K562 (cell line): ENCODE measurements at regions not wholly inside any gene's neighbourhood (a gene's known extent, or its start where the extent isn't known, plus 50 kb on each side); places are given as distances from the start of the nearest gene placed in this dataset.

Experiments used
- ATAC-seq: fragments of 200-7000 bp; cut with Tn5 transposase; 3 replicates; pipeline ENCODE4 v1.9.1; 2020; ENCODE audit warnings: moderate library complexity
- BruUV-seq: library from RNA; stranded (reverse); fragments of 400-500 nt; replicated peaks from 2 replicates; lab custom pipeline; 2021; lab: Mats Ljungman, UMichigan
- CTCF ChIA-PET: fragments of 300-600 bp; formaldehyde crosslinking; extraction: SDS; loops from one replicate; lab custom pipeline; 2021; ENCODE audit warnings: low intra/inter-chr PET ratio; lab: Yijun Ruan, JAX
- POLR2A ChIA-PET: fragments of 300-600, 350-650 bp; sonication (Branson Sonifier 250); formaldehyde crosslinking; extraction: SDS; loops from one replicate; lab custom pipeline; 2021; ENCODE audit warnings: antibody characterized with exemption, inconsistent platforms; lab: Yijun Ruan, JAX
- DNase-seq, 4 experiments: peaks; one replicate each; pipeline versions ENCODE4 v3.0.0 to v3.0.0-alpha.2; 2011 to 2018; ENCODE audit warnings: low spot score in 3 of 4, mixed read lengths in 3 of 4; ENCODE audit errors: extremely low read depth in 1 of 4
- FAIRE-seq: peaks from 2 replicates; lab custom pipeline; 2011; peaks lifted over from hg19 to GRCh38; lab: Jason Lieb, UNC
- H2AFZ ChIP-seq: 2 replicates; pipeline ENCODE4 v1.6.0; 2011; ENCODE audit warnings: low read depth, low read length, control low read depth, inconsistent platforms
- H3K27ac ChIP-seq: fragments of 200-600 bp; 3 replicates; pipeline ENCODE4 v1.8.0; 2011; ENCODE audit warnings: low read depth, mild to moderate bottlenecking, control low read depth, inconsistent platforms, low read length, moderate library complexity, mixed read lengths; ENCODE audit errors: extremely low read depth
- H3K27me3 ChIP-seq, 2 experiments: fragments of 300-600 bp in 1 of 2; 2 replicates in 1 of 2; 3 replicates in 1 of 2; pipeline versions ENCODE4 v1.6.0 to v1.8.0; 2011; ENCODE audit warnings: inconsistent platforms in 2 of 2, low read length in 2 of 2, mild to moderate bottlenecking in 1 of 2, mixed read lengths in 1 of 2, moderate library complexity in 1 of 2; ENCODE audit not compliant: control insufficient read depth in 2 of 2, insufficient read depth in 2 of 2
- H3K36me3 ChIP-seq: fragments of 300-600 bp; 3 replicates; pipeline ENCODE4 v1.8.0; 2011; ENCODE audit warnings: mild to moderate bottlenecking, low read length, inconsistent platforms; ENCODE audit not compliant: control insufficient read depth, insufficient read depth
- H3K4me1 ChIP-seq, 2 experiments: fragments of 200-600 bp in 1 of 2; replicated peaks in 1 of 2; 2 replicates in 1 of 2; 3 replicates in 1 of 2; pipeline versions ENCODE4 v1.5.1 to v1.8.0; 2011; ENCODE audit warnings: inconsistent platforms in 2 of 2, low read length in 2 of 2, mild to moderate bottlenecking in 1 of 2, mixed read lengths in 1 of 2, moderate library complexity in 1 of 2; ENCODE audit not compliant: control insufficient read depth in 2 of 2, insufficient read depth in 2 of 2
- H3K4me2 ChIP-seq: 2 replicates; pipeline ENCODE4 v1.6.1; 2011; ENCODE audit warnings: low read length, control low read depth, inconsistent platforms, mixed read lengths; ENCODE audit not compliant: insufficient read depth
- H3K4me3 ChIP-seq: fragments of 200-600 bp; sonication (generic), shearing (Covaris generic); 2 replicates; pipeline ENCODE4 v1.5.1; 2016; ENCODE audit warnings: control low read depth, inconsistent platforms
- H3K79me2 ChIP-seq: fragments of 200-600 bp; 3 replicates; pipeline ENCODE4 v1.8.0; 2011; ENCODE audit warnings: low read length, inconsistent platforms; ENCODE audit not compliant: control insufficient read depth, insufficient read depth
- H3K9ac ChIP-seq, 2 experiments: 2 replicates each; pipeline versions ENCODE4 v1.6.0 to v1.6.1; 2011; ENCODE audit warnings: low read depth in 2 of 2, low read length in 2 of 2, control low read depth in 1 of 2, inconsistent platforms in 1 of 2, mild to moderate bottlenecking in 1 of 2, mixed read lengths in 1 of 2; ENCODE audit not compliant: insufficient read depth in 1 of 2
- H3K9me1 ChIP-seq: one replicate; pipeline ENCODE4 v1.6.0; 2011; ENCODE audit warnings: inconsistent platforms, mild to moderate bottlenecking, low read length, moderate library complexity; ENCODE audit not compliant: control insufficient read depth, insufficient read depth
- H3K9me3 ChIP-seq: replicated peaks from 2 replicates; pipeline ENCODE4 v1.5.1; 2011; ENCODE audit warnings: low read depth, low read length, inconsistent platforms; ENCODE audit not compliant: control insufficient read depth, insufficient read depth
- H4K20me1 ChIP-seq: replicated peaks from 2 replicates; pipeline ENCODE4 v1.6.1; 2011; ENCODE audit warnings: low read length, inconsistent platforms, mixed read lengths; ENCODE audit not compliant: control insufficient read depth, insufficient read depth
- CREB5 ChIP-seq: fragments of 250-450 bp; sonication (Bioruptor Pico); IDR thresholded peaks from 2 replicates; pipeline ENCODE4 v1.5.0; 2020; ENCODE audit warnings: mild to moderate bottlenecking
- DLX4 ChIP-seq: fragments of 250-450 bp; sonication (Bioruptor Pico); IDR thresholded peaks from 2 replicates; pipeline ENCODE4 v1.6.1; 2021; ENCODE audit warnings: mild to moderate bottlenecking
- FOXK2 ChIP-seq, 2 experiments: fragments of 450-650 bp; IDR thresholded peaks in 1 of 2; conservative IDR thresholded peaks in 1 of 2; 2 replicates each; pipeline ENCODE4 v1.6.1; 2016; ENCODE audit warnings: low read depth in 2 of 2, mild to moderate bottlenecking in 1 of 2
- HDAC1 ChIP-seq, 2 experiments: fragments of 450-650 bp; IDR thresholded peaks; 2 replicates each; pipeline ENCODE4 v1.6.1; 2016 to 2017; ENCODE audit warnings: inconsistent platforms in 1 of 2, mild to moderate bottlenecking in 1 of 2, moderate library complexity in 1 of 2
- HNRNPL ChIP-seq: fragments of 200-400 bp; formaldehyde crosslinking; IDR thresholded peaks from 2 replicates; pipeline ENCODE4 v1.6.1; 2017; ENCODE audit warnings: low read depth, mild to moderate bottlenecking, low read length
- IRF9 ChIP-seq: fragments of 450-650 bp; IDR thresholded peaks from 2 replicates; pipeline ENCODE4 v1.6.1; 2016; ENCODE audit warnings: missing biosample characterization, missing genetic modification characterization
- NELFE ChIP-seq: IDR thresholded peaks from 2 replicates; pipeline ENCODE4 v1.6.1; 2011; ENCODE audit warnings: mild to moderate bottlenecking; ENCODE audit not compliant: insufficient read depth, insufficient read length
- PRMT5 ChIP-seq: sonication (generic); formaldehyde crosslinking; IDR thresholded peaks from 2 replicates; pipeline ENCODE4 v1.5.0; 2020; ENCODE audit warnings: missing genetic modification reagents
- PTBP1 ChIP-seq: fragments of 200-400 bp; formaldehyde crosslinking; IDR thresholded peaks from 2 replicates; pipeline ENCODE4 v1.6.1; 2017; ENCODE audit warnings: low read depth, low read length
- STAT5B ChIP-seq: fragments of 250-450 bp; sonication (Bioruptor Pico); IDR thresholded peaks from 2 replicates; pipeline ENCODE4 v1.8.0; 2021; ENCODE audit warnings: mild to moderate bottlenecking, inconsistent platforms
- WHSC1 ChIP-seq: IDR thresholded peaks from one replicate; pipeline ENCODE4 v1.6.1; 2012; ENCODE audit warnings: low read length, control low read depth, inconsistent platforms
- ZEB2 ChIP-seq: fragments of 450-650 bp; IDR thresholded peaks from 2 replicates; pipeline ENCODE4 v1.6.1; 2016
- ZNF12 ChIP-seq: sonication (generic); formaldehyde crosslinking; IDR thresholded peaks from 2 replicates; pipeline ENCODE4 v1.4.0; 2020; ENCODE audit warnings: mild to moderate bottlenecking, missing genetic modification reagents
- WGBS: fragments of 100-300 bp; shearing (Covaris generic); methylation state at CpG from one replicate; pipeline ENCODE4 v1.1.6; 2016; ENCODE audit warnings: low coverage, mixed read lengths; ENCODE audit not compliant: insufficient coverage; ENCODE audit errors: missing lambda C conversion rate; 5-methylcytosine and 5-hydroxymethylcytosine counted together
- in situ Hi-C: fragments of 300-500 bp; cut with MboI; formaldehyde crosslinking; loops from 4 replicates; pipeline ENCODE4 v1.15.0; 2018; ENCODE audit warnings: inconsistent platforms, mixed read lengths
- intact Hi-C: fragments of 100-400 bp; cut with micrococcal nuclease; formaldehyde crosslinking; loops from 2 replicates; pipeline ENCODE4 v1.14.2; 2022

GRCh38 chr15:88729581-88729980 lies 73.7 kb upstream of the ACAN start:
- BruUV-seq: no TSS peak

More at GRCh38 chr15:88729581-88729980, 73.7 kb upstream of the ACAN start:
- Histone ChIP-seq H3K4me1 (no peaks in the 10 kb centered on the region), H3K36me3 (no peaks in the 10 kb centered on the region), H3K79me2 (no peaks in the 10 kb centered on the region), H3K4me2 (no peak overlapping the region)
- no peak for DNase-seq
- no peak for FAIRE-seq
- TF ChIP-seq FOXK2 (conservative IDR thresholded peaks at IDR 0.05 in 1 of 2, IDR thresholded peaks at IDR 0.05 in 1 of 2; ENCODE audit: low read depth in 2 of 2) (no peak), STAT5B (CRISPR knock-in tag) (no peak), WHSC1 (no peak), ZEB2 (no peak), HDAC1 (IDR thresholded peaks at IDR 0.05) (no peak), CREB5 (CRISPR knock-in tag) (no peak), PRMT5 (CRISPR knock-in tag) (no peak), NELFE (no peak), ZNF12 (CRISPR knock-in tag) (no peak), HNRNPL (no peak), PTBP1 (no peak), IRF9 (tag) (no peak), DLX4 (no peak)
- TF ChIP-seq, all 486 proteins: peak for 0
- no peaks in the 10 kb centered on the region for H4K20me1 ChIP-seq
- H3K27ac ChIP-seq: no peak overlapping the region
- ChIA-PET POLR2A (no interaction called here), CTCF (no interaction called here)
- no peak for ATAC-seq
- H3K27me3 ChIP-seq: peaks cover 11 to 50% of the 10 kb centered on the region in 2 experiments
- no peak overlapping the region for H3K9ac ChIP-seq
- no peak overlapping the region for H2AFZ ChIP-seq
- no peak overlapping the region for H3K4me3 ChIP-seq
- H3K9me3 ChIP-seq: no peaks in the 10 kb centered on the region
- intact Hi-C loops: no loop called here
- WGBS: 0% methylated on average over 2 of the region's 2 CpGs
- no peaks in the 10 kb centered on the region for H3K9me1 ChIP-seq
- in situ Hi-C loops: no loop called here
